GM12874 (cell line): ENCODE measurements at regions not wholly inside any gene's neighbourhood (a gene's known extent, or its start where the extent isn't known, plus 50 kb on each side); places are given as distances from the start of the nearest gene placed in this dataset.

Experiments
- CTCF ChIP-seq: IDR thresholded peaks from 2 replicates; pipeline ENCODE4 v1.5.1; 2011; ENCODE audit warnings: low read depth, mild to moderate bottlenecking, control low read depth, low read length, moderate library complexity; ENCODE audit not compliant: insufficient read depth

- TF ChIP-seq CTCF: no peak
Measured at GRCh38 chr13:39283072-39283471, 244.8 kb downstream of the NHLRC3 start.

GRCh38 chr13:39284801-39285388 lies 246.6 kb downstream of the NHLRC3 start:
- no peak for TF ChIP-seq CTCF
